Liver (tissue), 8 donors: ENCODE measurements at regions not wholly inside any gene's neighbourhood (a gene's known extent, or its start where the extent isn't known, plus 50 kb on each side); places are given as distances from the start of the nearest gene placed in this dataset.
"Not testable (repeated sequence)": the region's sequence is repeated elsewhere in the genome, so short reads cannot be mapped to it uniquely, and the experiment has no call there.

Source experiments
- DNase-seq: peaks from one replicate; pipeline ENCODE4 v3.0.0-alpha.2; 2017; ENCODE audit warnings: low spot score
- H3K27ac ChIP-seq, 2 donors: one replicate each; pipeline ENCODE4 v1.7.0; 2013; ENCODE audit warnings: inconsistent platforms in 2 of 2, low read length in 2 of 2, control low read depth in 1 of 2, low read depth in 1 of 2, mild to moderate bottlenecking in 1 of 2
- H3K27me3 ChIP-seq, 4 donors: one replicate each; pipeline versions ENCODE4 v1.6.1 to v1.7.0; 2013; ENCODE audit warnings: low read length in 3 of 4, inconsistent platforms in 1 of 4, mild to moderate bottlenecking in 1 of 4, moderate library complexity in 1 of 4; ENCODE audit not compliant: control insufficient read depth in 4 of 4, insufficient read depth in 4 of 4
- H3K36me3 ChIP-seq, 4 donors: one replicate each; pipeline versions ENCODE4 v1.6.1 to v1.7.0; 2013; ENCODE audit warnings: low read length in 3 of 4, mild to moderate bottlenecking in 3 of 4, low read depth in 1 of 4, moderate library complexity in 1 of 4; ENCODE audit not compliant: control insufficient read depth in 4 of 4, insufficient read depth in 3 of 4
- H3K4me1 ChIP-seq, 4 donors: one replicate each; pipeline versions ENCODE4 v1.6.1 to v1.7.0; 2013; ENCODE audit warnings: low read length in 3 of 4, mild to moderate bottlenecking in 3 of 4, moderate library complexity in 1 of 4; ENCODE audit not compliant: control insufficient read depth in 4 of 4, insufficient read depth in 4 of 4
- H3K4me3 ChIP-seq, 3 donors: one replicate each; pipeline versions ENCODE4 v1.6.1 to v1.7.0; 2013; ENCODE audit warnings: low read length in 3 of 3, control low read depth in 1 of 3, low read depth in 1 of 3, mild to moderate bottlenecking in 1 of 3
- H3K9ac ChIP-seq, 2 donors: one replicate each; pipeline ENCODE4 v1.7.0; 2013; ENCODE audit warnings: low read length in 2 of 2, mild to moderate bottlenecking in 2 of 2, moderate library complexity in 2 of 2, control low read depth in 1 of 2, low read depth in 1 of 2
- H3K9me3 ChIP-seq, 4 donors: one replicate each; pipeline versions ENCODE4 v1.6.1 to v1.7.0; 2013; ENCODE audit warnings: low read length in 3 of 4; ENCODE audit not compliant: control insufficient read depth in 4 of 4
- ATF3 ChIP-seq: IDR thresholded peaks from 2 replicates; pipeline ENCODE4 v1.6.1; 2016; ENCODE audit warnings: antibody characterized with exemption
- CTCF ChIP-seq: fragments of 150-350 bp; IDR thresholded peaks from 2 replicates; pipeline ENCODE4 v1.5.1; 2017; ENCODE audit warnings: improper control_type of control experiment, low read depth, low read length; ENCODE audit not compliant: missing input control
- EGR1 ChIP-seq, 2 donors: IDR thresholded peaks; 2 replicates each; pipeline ENCODE4 v1.6.1; 2016 to 2018; ENCODE audit warnings: antibody characterized with exemption in 2 of 2, low read depth in 2 of 2
- FOXA2 ChIP-seq: IDR thresholded peaks from 2 replicates; pipeline ENCODE4 v1.6.1; 2016; ENCODE audit warnings: antibody characterized with exemption
- GABPA ChIP-seq, 2 donors: IDR thresholded peaks in 1 of 2; conservative IDR thresholded peaks in 1 of 2; 2 replicates each; pipeline ENCODE4 v1.6.1; 2016; ENCODE audit warnings: antibody characterized with exemption in 2 of 2, mild to moderate bottlenecking in 1 of 2, moderate library complexity in 1 of 2
- HNF4A ChIP-seq, 2 donors: conservative IDR thresholded peaks; 2 replicates each; pipeline ENCODE4 v1.6.1; 2016; ENCODE audit warnings: antibody characterized with exemption in 2 of 2, mild to moderate bottlenecking in 2 of 2
- HNF4G ChIP-seq: IDR thresholded peaks from 2 replicates; pipeline ENCODE4 v1.6.1; 2016; ENCODE audit warnings: antibody characterized with exemption
- JUND ChIP-seq, 2 donors: IDR thresholded peaks; 2 replicates each; pipeline ENCODE4 v1.6.1; 2016; ENCODE audit warnings: antibody characterized with exemption in 2 of 2
- MAX ChIP-seq: IDR thresholded peaks from 2 replicates; pipeline ENCODE4 v1.6.1; 2016; ENCODE audit warnings: antibody characterized with exemption
- NR2F2 ChIP-seq: IDR thresholded peaks from 2 replicates; pipeline ENCODE4 v1.6.1; 2016; ENCODE audit warnings: antibody characterized with exemption
- RAD21 ChIP-seq, 2 donors: IDR thresholded peaks; 2 replicates each; pipeline ENCODE4 v1.6.1; 2016; ENCODE audit warnings: antibody characterized with exemption in 2 of 2, mild to moderate bottlenecking in 2 of 2
- REST ChIP-seq: IDR thresholded peaks from 2 replicates; pipeline ENCODE4 v1.6.1; 2016; ENCODE audit warnings: antibody characterized with exemption, mild to moderate bottlenecking
- SP1 ChIP-seq: IDR thresholded peaks from 2 replicates; pipeline ENCODE4 v1.6.1; 2018; ENCODE audit warnings: antibody characterized with exemption, mild to moderate bottlenecking
- TAF1 ChIP-seq: conservative IDR thresholded peaks from 2 replicates; pipeline ENCODE4 v1.6.1; 2016; ENCODE audit warnings: antibody characterized with exemption, mild to moderate bottlenecking
- YY1 ChIP-seq: IDR thresholded peaks from 2 replicates; pipeline ENCODE4 v1.6.1; 2016; ENCODE audit warnings: antibody characterized with exemption, mild to moderate bottlenecking
- ZBTB33 ChIP-seq: IDR thresholded peaks from 2 replicates; pipeline ENCODE4 v1.6.1; 2016; ENCODE audit warnings: antibody characterized with exemption
- WGBS: extraction: QIAGEN DNeasy Blood & Tissue Kit; methylation state at CpG from one replicate; pipeline ENCODE4 v1.1.7; 2013; 5-methylcytosine and 5-hydroxymethylcytosine counted together
- donor health status: healthy.
- donor health status: healthy.
- donor health status: healthy.
- donor health status: healthy.
- donor health status: healthy.

- Histone ChIP-seq H3K9ac (no peak overlapping the region), H3K27ac (no peak overlapping the region), H3K4me3 (no peak overlapping the region), H3K9me3 (peaks cover 0 to 6% (median 0%) of the 10 kb centered on the region in 4 donors), H3K4me1 (no peaks in the 10 kb centered on the region), H3K36me3 (no peaks in the 10 kb centered on the region), H3K27me3 (no peaks in the 10 kb centered on the region)
- WGBS: 90% methylated on average over 1 of the region's 1 CpG
- no peak for TF ChIP-seq SP1
- no peak for TF ChIP-seq FOXA2
- no peak for TF ChIP-seq HNF4A (conservative IDR thresholded peaks at IDR 0.05)
- TF ChIP-seq EGR1 (IDR thresholded peaks at IDR 0.05; ENCODE audit: low read depth in 2 of 2): no peak
- TF ChIP-seq REST: no peak
- DNase-seq: no peak
Measured at GRCh38 chr7:125184801-125185200, 255.2 kb upstream of the POT1 start.

DNA sequence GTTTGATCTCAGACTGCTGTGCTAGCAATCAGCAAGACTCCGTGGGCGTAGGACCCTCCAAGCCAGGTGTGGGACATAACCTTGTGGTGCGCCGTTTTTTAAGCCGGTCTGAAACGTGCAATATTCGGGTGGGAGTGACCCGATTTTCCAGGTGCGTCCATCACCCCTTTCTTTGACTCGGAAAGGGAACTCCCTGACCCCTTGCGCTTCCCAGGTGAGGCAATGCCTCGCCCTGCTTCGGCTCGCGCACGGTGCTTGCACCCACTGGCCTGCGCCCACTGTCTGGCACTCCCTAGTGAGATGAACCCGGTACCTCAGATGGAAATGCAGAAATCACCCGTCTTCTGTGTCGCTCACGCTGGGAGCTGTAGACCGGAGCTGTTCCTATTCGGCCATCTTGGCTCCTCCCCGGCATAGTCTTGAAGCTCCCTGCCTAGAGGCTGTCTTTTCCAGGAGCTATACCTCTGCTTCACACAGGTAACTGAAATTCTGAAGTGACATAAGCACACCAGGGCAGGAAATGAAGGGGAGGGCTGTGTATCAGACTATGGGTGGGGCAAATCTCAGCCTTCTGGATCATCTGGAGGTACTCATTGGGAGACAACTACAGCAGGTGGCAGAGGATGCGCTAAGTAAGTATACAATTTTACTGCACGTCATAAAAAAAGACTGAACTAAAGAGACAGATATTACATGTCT, 252.1 kb upstream of the POT1 start:
- DNase-seq, H3K4me3 ChIP-seq, H3K4me1 ChIP-seq, H3K9me3 ChIP-seq, H3K36me3 ChIP-seq, H3K27me3 ChIP-seq, H3K27ac ChIP-seq, H3K9ac ChIP-seq: not testable (repeated sequence)
- WGBS: 91% methylated on average over 25 of the region's 26 CpGs

DNA sequence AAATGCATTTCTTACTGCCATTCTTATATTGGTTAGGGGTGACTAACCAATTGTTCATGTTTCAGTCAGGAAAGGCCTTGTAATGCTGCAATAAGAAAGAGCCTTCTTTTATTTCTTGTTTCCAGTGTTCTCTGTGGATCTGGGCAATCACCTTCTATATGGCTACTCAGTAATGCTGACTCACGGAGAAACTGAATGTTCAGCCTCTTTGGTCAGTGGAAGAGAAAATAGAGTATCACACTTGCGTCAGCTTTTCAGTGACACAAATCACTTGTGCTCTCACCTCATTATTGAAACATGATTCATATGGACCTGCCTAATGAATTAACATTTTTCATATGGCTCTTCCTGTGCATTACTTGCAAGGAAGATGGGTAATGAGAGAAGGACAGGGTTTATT, 243.9 kb upstream of the POT1 start:
- no peak overlapping the region for H3K9ac ChIP-seq
- 83% methylated on average over 2 of the region's 2 CpGs for WGBS
- no peak overlapping the region for H3K27ac ChIP-seq
- H3K27me3 ChIP-seq: no peaks in the 10 kb centered on the region
- H3K9me3 ChIP-seq: no peaks in the 10 kb centered on the region
- no peaks in the 10 kb centered on the region for H3K4me1 ChIP-seq
- no peak for DNase-seq
- H3K4me3 ChIP-seq: no peak overlapping the region
- H3K36me3 ChIP-seq: no peaks in the 10 kb centered on the region
- TF ChIP-seq CTCF: no peak
- no peak for TF ChIP-seq ZBTB33
- no peak for TF ChIP-seq NR2F2
- TF ChIP-seq MAX: no peak
- no peak for TF ChIP-seq RAD21 (IDR thresholded peaks at IDR 0.05)
- TF ChIP-seq REST: no peak
- no peak for TF ChIP-seq YY1
- no peak for TF ChIP-seq GABPA (IDR thresholded peaks at IDR 0.05 in 1 of 2, conservative IDR thresholded peaks at IDR 0.05 in 1 of 2)
- no peak for TF ChIP-seq TAF1
- TF ChIP-seq HNF4A (conservative IDR thresholded peaks at IDR 0.05): no peak
- TF ChIP-seq JUND (IDR thresholded peaks at IDR 0.05): no peak
- no peak for TF ChIP-seq ATF3
- TF ChIP-seq EGR1 (IDR thresholded peaks at IDR 0.05; ENCODE audit: low read depth in 2 of 2): no peak
- TF ChIP-seq FOXA2: no peak
- TF ChIP-seq HNF4G: no peak
